H9 (cell line): ENCODE measurements at regions not wholly inside any gene's neighbourhood (a gene's known extent, or its start where the extent isn't known, plus 50 kb on each side); places are given as distances from the start of the nearest gene placed in this dataset.

Source experiments
- DNase-seq: peaks from one replicate; pipeline ENCODE4 v3.0.0-alpha.2; 2017
- H2AFZ ChIP-seq: one replicate; pipeline ENCODE4 v1.6.1; 2013; ENCODE audit warnings: mild to moderate bottlenecking, low read length, control low read depth, moderate library complexity
- H2AK5ac ChIP-seq: 2 replicates; pipeline ENCODE4 v1.6.1; 2013; ENCODE audit warnings: low read length, control low read depth, mixed read lengths; ENCODE audit not compliant: insufficient read length
- H2BK120ac ChIP-seq: one replicate; pipeline ENCODE4 v1.6.1; 2013; ENCODE audit warnings: low read depth, mild to moderate bottlenecking, low read length, control low read depth, inconsistent platforms; ENCODE audit not compliant: poor library complexity, severe bottlenecking
- H2BK12ac ChIP-seq: 2 replicates; pipeline ENCODE4 v1.6.1; 2013; ENCODE audit warnings: low read length, control low read depth, mixed read lengths, low read depth; ENCODE audit not compliant: insufficient read length
- H2BK15ac ChIP-seq: 2 replicates; pipeline ENCODE4 v1.6.1; 2013; ENCODE audit warnings: low read depth, low read length, control low read depth
- H2BK20ac ChIP-seq: one replicate; pipeline ENCODE4 v1.6.1; 2013; ENCODE audit warnings: low read depth, mild to moderate bottlenecking, low read length, control low read depth, inconsistent platforms; ENCODE audit not compliant: poor library complexity, severe bottlenecking
- H2BK5ac ChIP-seq: 2 replicates; pipeline ENCODE4 v1.6.1; 2013; ENCODE audit warnings: low read length, control low read depth, mixed read lengths; ENCODE audit not compliant: insufficient read length
- H3K14ac ChIP-seq: 2 replicates; pipeline ENCODE4 v1.6.1; 2013; ENCODE audit warnings: low read length, control low read depth; ENCODE audit not compliant: insufficient read depth
- H3K18ac ChIP-seq: 2 replicates; pipeline ENCODE4 v1.6.1; 2013; ENCODE audit warnings: low read depth, mild to moderate bottlenecking, mixed read lengths, low read length, control low read depth; ENCODE audit not compliant: insufficient read length
- H3K23ac ChIP-seq: 2 replicates; pipeline ENCODE4 v1.6.1; 2013; ENCODE audit warnings: low read length, control low read depth, mixed read lengths, low read depth; ENCODE audit not compliant: insufficient read length
- H3K23me2 ChIP-seq: 2 replicates; pipeline ENCODE4 v1.6.1; 2013; ENCODE audit warnings: low read depth, mild to moderate bottlenecking, mixed read lengths, low read length, control low read depth; ENCODE audit not compliant: insufficient read length, poor library complexity, severe bottlenecking
- H3K27ac ChIP-seq: 2 replicates; pipeline ENCODE4 v1.5.1; 2013; ENCODE audit warnings: low read length, control low read depth, mixed read lengths, low read depth; ENCODE audit not compliant: insufficient read length
- H3K27me3 ChIP-seq: 2 replicates; pipeline ENCODE4 v1.6.1; 2013; ENCODE audit warnings: low read length, control low read depth, inconsistent platforms; ENCODE audit not compliant: insufficient read depth
- H3K4ac ChIP-seq: 2 replicates; pipeline ENCODE4 v1.6.1; 2013; ENCODE audit warnings: low read depth, mild to moderate bottlenecking, control low read depth, inconsistent platforms, low read length, moderate library complexity
- H3K4me1 ChIP-seq: 2 replicates; pipeline ENCODE4 v1.6.1; 2013; ENCODE audit warnings: low read length, control low read depth, inconsistent platforms; ENCODE audit not compliant: insufficient read depth
- H3K4me2 ChIP-seq: 2 replicates; pipeline ENCODE4 v1.6.1; 2013; ENCODE audit warnings: low read length, control low read depth, mixed read lengths; ENCODE audit not compliant: insufficient read length, insufficient read depth
- H3K56ac ChIP-seq: 2 replicates; pipeline ENCODE4 v1.6.1; 2013; ENCODE audit warnings: low read depth, mild to moderate bottlenecking, mixed read lengths, low read length, control low read depth; ENCODE audit not compliant: insufficient read length
- H3K79me1 ChIP-seq: 2 replicates; pipeline ENCODE4 v1.6.1; 2013; ENCODE audit warnings: low read depth, mild to moderate bottlenecking, moderate library complexity, low read length, control low read depth, inconsistent platforms; ENCODE audit not compliant: insufficient read depth, poor library complexity, severe bottlenecking
- H3K79me2 ChIP-seq: 2 replicates; pipeline ENCODE4 v1.6.1; 2013; ENCODE audit warnings: low read length, control low read depth, inconsistent platforms; ENCODE audit not compliant: insufficient read depth
- H3K9ac ChIP-seq: 2 replicates; pipeline ENCODE4 v1.6.1; 2013; ENCODE audit warnings: low read length, control low read depth, mixed read lengths; ENCODE audit not compliant: insufficient read length; ENCODE audit errors: extremely low read depth
- H3K9me3 ChIP-seq: one replicate; pipeline ENCODE4 v1.6.1; 2013; ENCODE audit warnings: low read depth, low read length, inconsistent platforms; ENCODE audit not compliant: control insufficient read depth
- H3T11ph ChIP-seq: one replicate; pipeline ENCODE4 v1.6.1; 2013; ENCODE audit warnings: mild to moderate bottlenecking, low read length, control low read depth, inconsistent platforms
- H4K20me1 ChIP-seq: one replicate; pipeline ENCODE4 v1.6.1; 2013; ENCODE audit not compliant: control insufficient read depth, insufficient read length, insufficient read depth
- H4K5ac ChIP-seq: 2 replicates; pipeline ENCODE4 v1.6.1; 2013; ENCODE audit warnings: low read depth, mild to moderate bottlenecking, mixed read lengths, low read length, control low read depth; ENCODE audit not compliant: insufficient read length
- H4K8ac ChIP-seq: replicated peaks from 2 replicates; pipeline ENCODE4 v1.6.1; 2013; ENCODE audit warnings: low read length, control low read depth, mixed read lengths, low read depth; ENCODE audit not compliant: insufficient read length
- H4K91ac ChIP-seq: 2 replicates; pipeline ENCODE4 v1.6.1; 2013; ENCODE audit warnings: low read depth, mild to moderate bottlenecking, moderate library complexity, mixed read lengths, low read length, control low read depth; ENCODE audit not compliant: insufficient read length
- H3K27ac Mint-ChIP-seq, 3 experiments: 2 replicates in 2 of 3; 3 replicates in 1 of 3; pipeline ENCODE4 v1.8.0; 2020 to 2021; ENCODE audit warnings: mixed read lengths in 3 of 3, mild to moderate bottlenecking in 1 of 3, moderate library complexity in 1 of 3
- H3K27me3 Mint-ChIP-seq: 2 replicates; pipeline ENCODE4 v1.8.0; 2021; ENCODE audit warnings: low read depth, mild to moderate bottlenecking, moderate library complexity, mixed read lengths
- H3K36me3 Mint-ChIP-seq, 3 experiments: 2 replicates in 2 of 3; 3 replicates in 1 of 3; pipeline ENCODE4 v1.8.0; 2020 to 2021; ENCODE audit warnings: low read depth in 3 of 3, mixed read lengths in 3 of 3; ENCODE audit not compliant: insufficient read depth in 1 of 3
- H3K4me1 Mint-ChIP-seq, 2 experiments: 2 replicates each; pipeline ENCODE4 v1.8.0; 2020; ENCODE audit warnings: mixed read lengths in 2 of 2
- H3K4me3 Mint-ChIP-seq, 2 experiments: 2 replicates in 1 of 2; 3 replicates in 1 of 2; pipeline ENCODE4 v1.8.0; 2020 to 2021; ENCODE audit warnings: mild to moderate bottlenecking in 2 of 2, mixed read lengths in 2 of 2, moderate library complexity in 1 of 2
- H3K9me3 Mint-ChIP-seq, 2 experiments: 2 replicates in 1 of 2; 3 replicates in 1 of 2; pipeline ENCODE4 v1.8.0; 2020; ENCODE audit warnings: mild to moderate bottlenecking in 2 of 2, mixed read lengths in 2 of 2, moderate library complexity in 1 of 2
- CTCF ChIP-seq: fragments of 200-600 bp; sonication (generic); conservative IDR thresholded peaks from 3 replicates; pipeline ENCODE4 v1.8.0; 2021; ENCODE audit warnings: antibody characterized with exemption, mild to moderate bottlenecking
- WGBS: extraction: QIAGEN DNeasy Blood & Tissue Kit; methylation state at CpG from one replicate; pipeline ENCODE4 v1.1.7; 2013; ENCODE audit warnings: missing lambda C conversion rate, low lambda C conversion rate, mixed read lengths; ENCODE audit not compliant: insufficient read length; ENCODE audit errors: extremely low coverage; 5-methylcytosine and 5-hydroxymethylcytosine counted together

DNA sequence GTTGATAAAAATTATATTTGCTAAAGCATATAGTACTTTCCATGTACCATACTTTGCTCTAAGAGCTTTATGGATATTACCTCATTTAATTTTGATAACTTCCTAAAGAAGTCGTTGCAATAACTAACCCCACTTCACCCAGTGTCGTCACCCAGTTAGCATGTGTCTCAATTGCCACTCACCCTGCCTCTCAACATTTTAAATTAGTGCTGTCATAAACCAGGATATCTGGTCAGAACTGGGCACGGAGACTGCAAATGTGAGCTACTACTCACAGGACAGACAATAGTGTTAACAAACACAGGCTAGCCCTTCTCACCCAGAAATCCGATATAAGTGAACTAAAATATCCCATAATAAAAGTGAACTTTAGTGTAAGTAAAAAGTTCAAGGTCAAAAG is 430.6 kb downstream of the KLF12 start:
- Histone ChIP-seq H3K14ac (no peak overlapping the region), H3T11ph (no peak overlapping the region), H3K4me1 (no peaks in the 10 kb centered on the region), H3K79me1 (no peaks in the 10 kb centered on the region), H4K91ac (no peak overlapping the region), H3K79me2 (no peaks in the 10 kb centered on the region), H2AK5ac (no peak overlapping the region), H2BK20ac (no peak overlapping the region), H3K27me3 (no peaks in the 10 kb centered on the region), H3K9me3 (no peaks in the 10 kb centered on the region), H2BK120ac (no peak overlapping the region), H4K5ac (no peak overlapping the region), H2BK5ac (no peak overlapping the region), H2BK12ac (no peak overlapping the region), H2AFZ (no peak overlapping the region), H3K23me2 (no peaks in the 10 kb centered on the region), H3K27ac (no peak overlapping the region), H2BK15ac (no peak overlapping the region), H4K20me1 (no peaks in the 10 kb centered on the region), H3K56ac (no peak overlapping the region), H3K4me2 (no peak overlapping the region), H4K8ac (no peak overlapping the region), H3K18ac (no peak overlapping the region), H3K9ac (no peak overlapping the region), H3K23ac (no peak overlapping the region), H3K4ac (no peak overlapping the region)
- DNase-seq, result no peak
- Mint-ChIP-seq H3K9me3 (no peaks in the 10 kb centered on the region), H3K27me3 (no peaks in the 10 kb centered on the region), H3K36me3 (peaks cover 0 to 2% (median 0%) of the 10 kb centered on the region in 3 experiments; a peak in 1 of 7 replicates), H3K4me1 (peaks cover 44 to 48% of the 10 kb centered on the region in 2 experiments), H3K27ac (peak overlapping the region in 1 of 3 experiments; percentile 60; a peak in 2 of 7 replicates), H3K4me3 (no peak overlapping the region)
- TF ChIP-seq CTCF, result no peak
- no CpG with 5 or more reads among the region's 4 CpGs for WGBS
